ENCODE measurements at regions not wholly inside any gene's neighbourhood (a gene's known extent, or its start where the extent isn't known, plus 50 kb on each side); places are given as distances from the start of the nearest gene placed in this dataset.

DNA sequence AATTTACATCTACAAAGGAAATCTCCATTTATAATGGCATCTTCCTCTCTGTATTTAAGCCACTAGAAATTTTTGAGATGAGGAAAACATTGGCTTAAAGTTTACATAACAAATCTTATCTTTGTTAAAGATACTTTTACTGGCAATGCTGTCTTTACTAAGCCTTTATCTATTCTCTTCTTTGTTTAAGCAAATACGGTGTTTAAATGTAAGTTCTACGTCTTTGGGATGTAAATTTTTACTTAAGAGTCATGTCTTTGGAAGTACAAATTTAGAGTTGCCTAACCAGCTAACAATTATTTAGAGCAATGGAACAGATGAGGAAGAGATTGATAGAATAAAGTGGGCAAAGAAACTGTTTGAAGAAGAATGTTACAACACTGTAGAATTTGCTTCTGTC lies 1024.0 kb upstream of the PCDH10 start:
- TF ChIP-seq, protein P1, sequence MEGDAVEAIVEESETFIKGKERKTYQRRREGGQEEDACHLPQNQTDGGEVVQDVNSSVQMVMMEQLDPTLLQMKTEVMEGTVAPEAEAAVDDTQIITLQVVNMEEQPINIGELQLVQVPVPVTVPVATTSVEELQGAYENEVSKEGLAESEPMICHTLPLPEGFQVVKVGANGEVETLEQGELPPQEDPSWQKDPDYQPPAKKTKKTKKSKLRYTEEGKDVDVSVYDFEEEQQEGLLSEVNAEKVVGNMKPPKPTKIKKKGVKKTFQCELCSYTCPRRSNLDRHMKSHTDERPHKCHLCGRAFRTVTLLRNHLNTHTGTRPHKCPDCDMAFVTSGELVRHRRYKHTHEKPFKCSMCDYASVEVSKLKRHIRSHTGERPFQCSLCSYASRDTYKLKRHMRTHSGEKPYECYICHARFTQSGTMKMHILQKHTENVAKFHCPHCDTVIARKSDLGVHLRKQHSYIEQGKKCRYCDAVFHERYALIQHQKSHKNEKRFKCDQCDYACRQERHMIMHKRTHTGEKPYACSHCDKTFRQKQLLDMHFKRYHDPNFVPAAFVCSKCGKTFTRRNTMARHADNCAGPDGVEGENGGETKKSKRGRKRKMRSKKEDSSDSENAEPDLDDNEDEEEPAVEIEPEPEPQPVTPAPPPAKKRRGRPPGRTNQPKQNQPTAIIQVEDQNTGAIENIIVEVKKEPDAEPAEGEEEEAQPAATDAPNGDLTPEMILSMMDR (IDR thresholded peaks at IDR 0.05; ENCODE audit: insufficient read depth, missing control alignments), result no peak
- FAIRE-seq, result no peak
- DNase-seq (ENCODE audit: insufficient read length, low spot score), result no peak

DNA sequence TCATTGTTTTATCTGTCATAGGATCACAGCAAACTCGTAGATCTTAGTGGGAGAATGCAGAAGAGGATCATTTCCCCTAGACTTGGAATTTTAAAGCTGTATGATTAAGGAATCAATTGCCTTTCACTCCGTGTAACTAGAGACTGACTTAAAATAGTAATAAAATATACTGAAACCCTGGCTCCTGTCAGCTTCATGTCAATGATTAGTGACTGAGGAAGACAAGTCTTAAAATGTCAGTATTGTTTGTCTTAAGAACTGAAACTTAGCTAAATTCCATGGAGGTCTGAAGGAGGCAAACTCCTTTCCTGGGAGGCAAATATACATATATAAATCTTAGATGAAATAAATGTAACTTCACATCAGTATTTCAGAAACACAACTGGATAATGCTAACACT lies 1016.7 kb upstream of the PCDH10 start:
- FAIRE-seq (no peak), DNase-seq (ENCODE audit: insufficient read length, low spot score) (no peak)
- TF ChIP-seq, protein P1 (IDR thresholded peaks at IDR 0.05; ENCODE audit: insufficient read depth, missing control alignments), result no peak

DNA sequence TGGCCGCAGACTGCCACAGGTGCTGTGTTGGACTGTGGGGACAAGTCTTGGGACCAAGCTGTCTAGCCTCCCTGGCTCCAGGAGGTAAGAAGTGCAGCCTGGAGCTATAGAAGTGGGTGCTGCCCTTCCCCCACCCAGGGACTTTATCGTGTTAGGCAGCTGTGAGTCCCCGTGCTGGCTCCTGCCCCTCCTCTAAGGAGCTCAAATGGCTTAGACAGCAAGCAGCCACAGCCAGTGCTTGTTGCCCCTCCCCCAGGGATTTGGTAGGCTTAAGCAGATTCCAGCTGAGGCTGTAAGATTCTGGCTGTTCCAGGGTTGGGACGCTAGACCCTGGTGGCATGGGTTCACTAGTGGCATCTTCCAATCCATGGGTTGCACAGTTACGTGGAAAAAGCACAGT lies 979.4 kb upstream of the PCDH10 start:
- TF ChIP-seq, protein P1 (IDR thresholded peaks at IDR 0.05; ENCODE audit: insufficient read depth, missing control alignments), result no peak
- no peak for DNase-seq (ENCODE audit: insufficient read length, low spot score)
- no peak for FAIRE-seq

- FAIRE-seq (no peak), DNase-seq (ENCODE audit: insufficient read length, low spot score) (no peak)
- TF ChIP-seq, protein P1 (IDR thresholded peaks at IDR 0.05; ENCODE audit: insufficient read depth, missing control alignments), result no peak
These were observed 969.1 kb upstream of the PCDH10 start for GRCh38 chr4:132180020-132180427.

DNA sequence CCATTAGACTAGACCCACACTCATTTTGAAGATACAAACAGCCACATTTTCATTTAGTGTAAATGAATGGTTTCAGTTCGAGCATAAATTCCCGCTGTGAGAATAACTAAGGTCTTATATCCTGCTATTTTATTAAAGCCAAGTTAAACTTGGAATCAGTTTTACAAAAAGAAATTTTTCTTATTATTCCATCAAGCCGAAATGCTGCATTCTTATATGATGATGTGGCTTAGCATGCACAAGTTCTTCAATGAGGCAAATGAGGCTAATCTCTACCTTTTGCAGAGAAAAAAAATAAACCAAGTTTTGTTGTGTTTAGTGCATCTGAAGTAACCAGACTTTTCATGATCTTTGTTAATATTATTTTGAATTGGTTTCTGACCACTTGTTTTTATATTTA lies 953.9 kb upstream of the PCDH10 start:
- DNase-seq (ENCODE audit: insufficient read length, low spot score) (no peak), FAIRE-seq (no peak)
- TF ChIP-seq, protein P1 (IDR thresholded peaks at IDR 0.05; ENCODE audit: insufficient read depth, missing control alignments), result no peak

- DNase-seq (ENCODE audit: insufficient read length, low spot score), result no peak
- no peak for FAIRE-seq
These were observed 945.5 kb upstream of the PCDH10 start for GRCh38 chr4:132203618-132204017.

DNA sequence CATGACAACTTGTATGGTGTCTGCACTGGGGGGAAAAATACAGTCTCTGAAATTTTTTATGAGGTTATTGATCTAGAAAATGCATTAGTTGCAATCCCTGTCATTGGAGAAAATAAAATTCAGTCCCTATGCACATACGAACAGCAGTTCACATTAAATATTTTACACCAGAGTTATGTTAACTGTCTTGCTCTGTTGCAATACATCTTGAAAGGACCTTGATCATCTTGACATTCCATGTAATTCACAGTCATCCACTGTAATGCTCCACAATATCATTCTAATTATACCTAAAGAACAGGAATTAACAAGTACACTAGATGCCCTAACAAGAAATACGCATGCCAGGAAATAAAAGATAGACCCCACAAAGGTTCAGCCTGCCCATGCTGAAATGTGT lies 934.6 kb upstream of the PCDH10 start:
- TF ChIP-seq, protein P1 (IDR thresholded peaks at IDR 0.05; ENCODE audit: insufficient read depth, missing control alignments), result no peak
- FAIRE-seq, result no peak
- no peak for DNase-seq (ENCODE audit: insufficient read length, low spot score)

More at GRCh38 chr4:132203618-132204017, 945.5 kb upstream of the PCDH10 start:
- TF ChIP-seq, protein P1 (IDR thresholded peaks at IDR 0.05; ENCODE audit: insufficient read depth, missing control alignments), result no peak
